Suppressor macrophage (primary cell): ENCODE measurements at regions not wholly inside any gene's neighbourhood (a gene's known extent, or its start where the extent isn't known, plus 50 kb on each side); places are given as distances from the start of the nearest gene placed in this dataset.

ENCODE experiments used
- DNase-seq, 4 experiments: peaks; one replicate each; pipeline ENCODE4 v3.0.0-alpha.2; 2020 to 2022

- peak in 2 of 4 experiments; percentile 0 for DNase-seq
These were observed 288.1 kb downstream of the SH3BGRL start for GRCh38 chrX:81489987-81490386.

GRCh38 chrX:81527881-81528440, 326.1 kb downstream of the SH3BGRL start:
- no peak for DNase-seq

- no peak for DNase-seq
These were observed 335.8 kb downstream of the SH3BGRL start for GRCh38 chrX:81537723-81538122.

GRCh38 chrX:81542255-81542654, 340.4 kb downstream of the SH3BGRL start:
- DNase-seq = no peak

- DNase-seq = no peak
These were observed 355.0 kb downstream of the SH3BGRL start for GRCh38 chrX:81556880-81557279.

- no peak for DNase-seq
These were observed 362.9 kb downstream of the SH3BGRL start for GRCh38 chrX:81564851-81565250.

GRCh38 chrX:81577028-81577427, 375.1 kb downstream of the SH3BGRL start:
- no peak for DNase-seq

GRCh38 chrX:81586096-81586495, 384.2 kb downstream of the SH3BGRL start:
- no peak for DNase-seq

GRCh38 chrX:81615979-81616378, 414.1 kb downstream of the SH3BGRL start:
- no peak for DNase-seq

- no peak for DNase-seq
These were observed 460.5 kb downstream of the SH3BGRL start for GRCh38 chrX:81662381-81662780.

GRCh38 chrX:81708487-81708886, 506.6 kb downstream of the SH3BGRL start:
- no peak for DNase-seq

GRCh38 chrX:81728622-81729021, 526.7 kb downstream of the SH3BGRL start:
- no peak for DNase-seq

GRCh38 chrX:81729269-81729777, 527.4 kb downstream of the SH3BGRL start:
- DNase-seq = no peak

- no peak for DNase-seq
These were observed 577.8 kb downstream of the SH3BGRL start for GRCh38 chrX:81779701-81780100.

- DNase-seq = no peak
These were observed 589.2 kb downstream of the SH3BGRL start for GRCh38 chrX:81791086-81791485.
